SH-SY5Y (cell line): ENCODE measurements at regions not wholly inside any gene's neighbourhood (a gene's known extent, or its start where the extent isn't known, plus 50 kb on each side); places are given as distances from the start of the nearest gene placed in this dataset.

ENCODE experiments used
- GATA2 ChIP-seq: IDR thresholded peaks from 2 replicates; pipeline ENCODE4 v1.6.1; 2011; ENCODE audit warnings: mild to moderate bottlenecking, low read depth, low read length
- GATA3 ChIP-seq: IDR thresholded peaks from 2 replicates; pipeline ENCODE4 v1.6.1; 2011; ENCODE audit warnings: low read depth, mild to moderate bottlenecking, low read length, moderate library complexity

DNA sequence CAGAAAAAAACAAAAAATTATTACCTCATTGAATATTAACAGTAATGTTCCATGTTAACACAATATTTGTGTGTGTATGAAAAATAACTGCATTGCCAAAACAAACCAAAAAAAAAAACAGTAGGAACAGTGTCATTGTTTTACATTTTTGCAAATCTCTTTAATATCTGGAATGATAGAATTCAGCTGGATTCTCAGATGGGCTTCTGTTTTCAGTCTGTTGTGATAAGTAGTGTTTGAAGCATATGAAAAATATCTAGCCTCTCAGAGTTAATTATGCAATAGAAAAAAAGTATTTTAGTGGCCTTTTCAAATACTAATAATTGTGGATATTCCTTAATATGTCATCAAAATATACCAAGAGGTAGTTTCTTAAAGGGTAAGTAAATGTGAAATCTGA lies 52.9 kb upstream of the RWDD3 start:
- no peak for TF ChIP-seq GATA2
- no peak for TF ChIP-seq GATA3
